ENCODE measurements at regions not wholly inside any gene's neighbourhood (a gene's known extent, or its start where the extent isn't known, plus 50 kb on each side); places are given as distances from the start of the nearest gene placed in this dataset.
A peak's percentile ranks its signal among the peaks of the same experiment; 100 is the strongest.

- no peak for DNase-seq (ENCODE audit: extremely low spot score)
- TF ChIP-seq PKNOX1 (IDR thresholded peaks at IDR 0.05) = no peak
- TF ChIP-seq BHLHE40 (IDR thresholded peaks at IDR 0.05; ENCODE audit: borderline replicate concordance) = no peak
- TF ChIP-seq LEF1 (IDR thresholded peaks at IDR 0.05; ENCODE audit: borderline replicate concordance) = no peak
- TF ChIP-seq ARNT (IDR thresholded peaks at IDR 0.05) = no peak
- TF ChIP-seq SUZ12 (IDR thresholded peaks at IDR 0.05) = no peak
- TF ChIP-seq FOXA1 (IDR thresholded peaks at IDR 0.05) = no peak
- no peak for TF ChIP-seq TARDBP (IDR thresholded peaks at IDR 0.05)
- TF ChIP-seq ELF4 (IDR thresholded peaks at IDR 0.05) = no peak
- no peak for TF ChIP-seq ZNF384 (IDR thresholded peaks at IDR 0.05)
- TF ChIP-seq HDGF (IDR thresholded peaks at IDR 0.05; ENCODE audit: borderline replicate concordance) = no peak
- TF ChIP-seq FOXM1 (IDR thresholded peaks at IDR 0.05; ENCODE audit: borderline replicate concordance) = no peak
- no peak for TF ChIP-seq SP1 (IDR thresholded peaks at IDR 0.05)
- no peak for TF ChIP-seq CTBP1 (IDR thresholded peaks at IDR 0.05; ENCODE audit: borderline replicate concordance)
- no peak for TF ChIP-seq FOXK2 (IDR thresholded peaks at IDR 0.05)
- no peak for TF ChIP-seq L3MBTL2 (conservative IDR thresholded peaks at IDR 0.05)
- no peak for TF ChIP-seq NFRKB (IDR thresholded peaks at IDR 0.05)
- CTCF ChIA-PET = no interaction called here
- POLR2A ChIA-PET = interaction anchor here (1.0 kb wide), 1 partner anchor 12 kb away, joined by 3 read pairs; no protein-coding TSS in a partner anchor
These were observed 68.7 kb upstream of the MARCHF10 start for GRCh38 chr17:62876673-62877405.

GRCh38 chr17:62876063-62876462 lies 67.9 kb upstream of the MARCHF10 start:
- CTCF ChIA-PET = no interaction called here
- POLR2A ChIA-PET = interaction anchor here (1.0 kb wide), 1 partner anchor 13 kb away, joined by 3 read pairs; no protein-coding TSS in a partner anchor
- no peak for DNase-seq (ENCODE audit: extremely low spot score)
- no peak for TF ChIP-seq BHLHE40 (IDR thresholded peaks at IDR 0.05; ENCODE audit: borderline replicate concordance)

- CTCF ChIA-PET = no interaction called here
- TF ChIP-seq SP1 (IDR thresholded peaks at IDR 0.05) = no peak
- TF ChIP-seq L3MBTL2 (conservative IDR thresholded peaks at IDR 0.05) = no peak
- TF ChIP-seq BHLHE40 (IDR thresholded peaks at IDR 0.05; ENCODE audit: borderline replicate concordance) = no peak
- TF ChIP-seq FOXA1 (IDR thresholded peaks at IDR 0.05) = no peak
- no peak for TF ChIP-seq CTBP1 (IDR thresholded peaks at IDR 0.05; ENCODE audit: borderline replicate concordance)
- TF ChIP-seq NFRKB (IDR thresholded peaks at IDR 0.05) = no peak
- TF ChIP-seq TARDBP (IDR thresholded peaks at IDR 0.05) = no peak
- no peak for TF ChIP-seq ARNT (IDR thresholded peaks at IDR 0.05)
- TF ChIP-seq HDGF (IDR thresholded peaks at IDR 0.05; ENCODE audit: borderline replicate concordance) = no peak
- no peak for TF ChIP-seq LEF1 (IDR thresholded peaks at IDR 0.05; ENCODE audit: borderline replicate concordance)
- TF ChIP-seq FOXM1 (IDR thresholded peaks at IDR 0.05; ENCODE audit: borderline replicate concordance) = no peak
- no peak for TF ChIP-seq SUZ12 (IDR thresholded peaks at IDR 0.05)
- TF ChIP-seq PKNOX1 (IDR thresholded peaks at IDR 0.05) = no peak
- TF ChIP-seq ELF4 (IDR thresholded peaks at IDR 0.05) = no peak
- no peak for TF ChIP-seq ZNF384 (IDR thresholded peaks at IDR 0.05)
- no peak for TF ChIP-seq FOXK2 (IDR thresholded peaks at IDR 0.05)
- POLR2A ChIA-PET = interaction anchor here (0.6 kb wide), 1 partner anchor 47 kb away, joined by 4 read pairs; no protein-coding TSS in a partner anchor
These were observed 67.2 kb upstream of the MARCHF10 start for GRCh38 chr17:62875296-62875695.

GRCh38 chr17:62871291-62871690 lies 63.2 kb upstream of the MARCHF10 start:
- ChIA-PET POLR2A (no interaction called here), CTCF (no interaction called here)
- TF ChIP-seq L3MBTL2 (conservative IDR thresholded peaks at IDR 0.05) = no peak
- no peak for TF ChIP-seq ZNF384 (IDR thresholded peaks at IDR 0.05)
- TF ChIP-seq SUZ12 (IDR thresholded peaks at IDR 0.05) = no peak
- TF ChIP-seq HDGF (IDR thresholded peaks at IDR 0.05; ENCODE audit: borderline replicate concordance) = no peak
- TF ChIP-seq NFRKB (IDR thresholded peaks at IDR 0.05) = no peak
- TF ChIP-seq ARNT (IDR thresholded peaks at IDR 0.05) = no peak
- no peak for TF ChIP-seq TARDBP (IDR thresholded peaks at IDR 0.05)
- no peak for TF ChIP-seq FOXM1 (IDR thresholded peaks at IDR 0.05; ENCODE audit: borderline replicate concordance)
- no peak for TF ChIP-seq ELF4 (IDR thresholded peaks at IDR 0.05)
- no peak for TF ChIP-seq FOXA1 (IDR thresholded peaks at IDR 0.05)
- no peak for DNase-seq (ENCODE audit: extremely low spot score)

More at GRCh38 chr17:62875296-62875695, 67.2 kb upstream of the MARCHF10 start:
- no peak for DNase-seq (ENCODE audit: extremely low spot score)

- TF ChIP-seq HDGF (IDR thresholded peaks at IDR 0.05; ENCODE audit: borderline replicate concordance) (no peak), BHLHE40 (IDR thresholded peaks at IDR 0.05; ENCODE audit: borderline replicate concordance) (no peak), SUZ12 (IDR thresholded peaks at IDR 0.05) (no peak), FOXA1 (IDR thresholded peaks at IDR 0.05) (no peak), FOXK2 (IDR thresholded peaks at IDR 0.05) (no peak), NFRKB (IDR thresholded peaks at IDR 0.05) (no peak), SP1 (IDR thresholded peaks at IDR 0.05) (no peak), ELF4 (IDR thresholded peaks at IDR 0.05) (no peak), ZNF384 (IDR thresholded peaks at IDR 0.05) (no peak)
- ChIA-PET CTCF (no interaction called here), POLR2A (no interaction called here)
- DNase-seq (ENCODE audit: extremely low spot score) = no peak
These were observed 62.4 kb upstream of the MARCHF10 start for GRCh38 chr17:62870552-62870971.

GRCh38 chr17:62870030-62870541 lies 62.0 kb upstream of the MARCHF10 start:
- POLR2A ChIA-PET = no interaction called here
- CTCF ChIA-PET = interaction anchor here (0.6 kb wide), 1 partner anchor 694 kb away, joined by 3 read pairs; no protein-coding TSS in a partner anchor
- TF ChIP-seq BHLHE40 (IDR thresholded peaks at IDR 0.05; ENCODE audit: borderline replicate concordance) (no peak), NFRKB (IDR thresholded peaks at IDR 0.05) (no peak), LEF1 (IDR thresholded peaks at IDR 0.05; ENCODE audit: borderline replicate concordance) (no peak), PKNOX1 (IDR thresholded peaks at IDR 0.05) (no peak), TARDBP (IDR thresholded peaks at IDR 0.05) (no peak), SUZ12 (IDR thresholded peaks at IDR 0.05) (no peak), ZNF384 (IDR thresholded peaks at IDR 0.05) (no peak), FOXM1 (IDR thresholded peaks at IDR 0.05; ENCODE audit: borderline replicate concordance) (no peak), CTBP1 (IDR thresholded peaks at IDR 0.05; ENCODE audit: borderline replicate concordance) (no peak), FOXK2 (IDR thresholded peaks at IDR 0.05) (no peak), ARNT (IDR thresholded peaks at IDR 0.05) (no peak), HDGF (IDR thresholded peaks at IDR 0.05; ENCODE audit: borderline replicate concordance) (no peak), L3MBTL2 (conservative IDR thresholded peaks at IDR 0.05) (no peak), FOXA1 (IDR thresholded peaks at IDR 0.05) (no peak), SP1 (IDR thresholded peaks at IDR 0.05) (no peak), ELF4 (IDR thresholded peaks at IDR 0.05) (no peak)
- DNase-seq (ENCODE audit: extremely low spot score) = peak; percentile 46
